ENCODE measurements at regions not wholly inside any gene's neighbourhood (a gene's known extent, or its start where the extent isn't known, plus 50 kb on each side); places are given as distances from the start of the nearest gene placed in this dataset.
"Not testable (repeated sequence)": the region's sequence is repeated elsewhere in the genome, so short reads cannot be mapped to it uniquely, and the experiment has no call there.

GRCh38 chr11:97909614-97910399, 1110.9 kb upstream of the CNTN5 start:
- no peak for DNase-seq

- no peak for DNase-seq
These were observed 1108.1 kb upstream of the CNTN5 start for GRCh38 chr11:97912629-97913028.

- not testable (repeated sequence) for DNase-seq
These were observed 1097.8 kb upstream of the CNTN5 start for GRCh38 chr11:97922933-97923332.

GRCh38 chr11:97934572-97935208, 1086.1 kb upstream of the CNTN5 start:
- DNase-seq: no peak

GRCh38 chr11:97937501-97937900, 1083.2 kb upstream of the CNTN5 start:
- no peak for DNase-seq

- DNase-seq: no peak
These were observed 1082.0 kb upstream of the CNTN5 start for GRCh38 chr11:97938789-97939188.

- no peak for DNase-seq
These were observed 1077.3 kb upstream of the CNTN5 start for GRCh38 chr11:97943493-97943892.

GRCh38 chr11:97948793-97949192, 1072.0 kb upstream of the CNTN5 start:
- no peak for DNase-seq

- DNase-seq: no peak
These were observed 1065.2 kb upstream of the CNTN5 start for GRCh38 chr11:97955595-97955994.

GRCh38 chr11:97956904-97957303, 1063.8 kb upstream of the CNTN5 start:
- DNase-seq: no peak

- DNase-seq: no peak
These were observed 1059.3 kb upstream of the CNTN5 start for GRCh38 chr11:97961431-97961830.

GRCh38 chr11:97962758-97963157, 1058.0 kb upstream of the CNTN5 start:
- no peak for DNase-seq

GRCh38 chr11:97963528-97964331, 1057.0 kb upstream of the CNTN5 start:
- no peak for DNase-seq

- no peak for DNase-seq
These were observed 1056.3 kb upstream of the CNTN5 start for GRCh38 chr11:97964332-97965004.

GRCh38 chr11:97965849-97966646, 1054.7 kb upstream of the CNTN5 start:
- DNase-seq: no peak

- no peak for DNase-seq
These were observed 1053.8 kb upstream of the CNTN5 start for GRCh38 chr11:97966901-97967300.

- DNase-seq: no peak
These were observed 1052.7 kb upstream of the CNTN5 start for GRCh38 chr11:97968071-97968470.

- no peak for DNase-seq
These were observed 1048.0 kb upstream of the CNTN5 start for GRCh38 chr11:97972731-97973130.

GRCh38 chr11:97973352-97973857, 1047.3 kb upstream of the CNTN5 start:
- no peak for DNase-seq

GRCh38 chr11:97974798-97975498, 1045.8 kb upstream of the CNTN5 start:
- no peak for DNase-seq

GRCh38 chr11:97977726-97978125, 1043.0 kb upstream of the CNTN5 start:
- DNase-seq: no peak

Data from CD4-positive, alpha-beta T cell treated with Interleukin-4 for 4 hours (primary cell).